Liver (tissue), 3 donors: ENCODE measurements at regions not wholly inside any gene's neighbourhood (a gene's known extent, or its start where the extent isn't known, plus 50 kb on each side); places are given as distances from the start of the nearest gene placed in this dataset.
"Not testable (repeated sequence)": the region's sequence is repeated elsewhere in the genome, so short reads cannot be mapped to it uniquely, and the experiment has no call there.

Experiments
- EGR1 ChIP-seq, 2 donors: IDR thresholded peaks; 2 replicates each; pipeline ENCODE4 v1.6.1; 2016 to 2018; ENCODE audit warnings: antibody characterized with exemption in 2 of 2, low read depth in 2 of 2
- FOXA1 ChIP-seq: IDR thresholded peaks from 2 replicates; pipeline ENCODE4 v1.6.1; 2016; ENCODE audit warnings: antibody characterized with exemption
- RAD21 ChIP-seq, 2 donors: IDR thresholded peaks; 2 replicates each; pipeline ENCODE4 v1.6.1; 2016; ENCODE audit warnings: antibody characterized with exemption in 2 of 2, mild to moderate bottlenecking in 2 of 2
- REST ChIP-seq: IDR thresholded peaks from 2 replicates; pipeline ENCODE4 v1.6.1; 2016; ENCODE audit warnings: antibody characterized with exemption, mild to moderate bottlenecking
- SP1 ChIP-seq: IDR thresholded peaks from 2 replicates; pipeline ENCODE4 v1.6.1; 2018; ENCODE audit warnings: antibody characterized with exemption, mild to moderate bottlenecking
- TAF1 ChIP-seq: conservative IDR thresholded peaks from 2 replicates; pipeline ENCODE4 v1.6.1; 2016; ENCODE audit warnings: antibody characterized with exemption, mild to moderate bottlenecking
- TF ChIP-seq, protein P1 (sequence below): fragments of 150-350 bp; IDR thresholded peaks from 2 replicates; pipeline ENCODE4 v1.5.1; 2017; ENCODE audit warnings: improper control_type of control experiment, low read depth, low read length; ENCODE audit not compliant: missing input control
- donor health status: healthy.
- donor health status: healthy.

DNA sequence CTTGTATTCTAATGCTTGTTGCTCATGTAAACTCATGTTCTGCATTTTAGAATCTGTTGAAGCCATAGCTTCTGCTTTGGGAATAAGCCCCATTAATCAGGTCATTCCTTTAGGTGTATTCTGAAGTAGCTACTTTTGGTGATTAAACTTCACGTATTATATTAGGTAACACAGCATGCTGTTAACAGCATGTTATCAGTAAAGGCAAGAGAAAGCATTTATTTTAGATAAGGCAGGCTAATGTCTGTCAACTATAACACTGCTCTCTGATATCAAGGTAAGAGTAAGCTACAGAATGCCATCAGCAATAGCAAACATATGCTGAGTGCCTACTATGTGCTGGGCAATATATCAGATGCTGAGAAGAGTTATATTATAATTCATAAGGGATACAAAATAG, 726.4 kb downstream of the TTLL7 start:
- TF ChIP-seq RAD21 (IDR thresholded peaks at IDR 0.05); TAF1; REST; SP1; FOXA1; EGR1 (IDR thresholded peaks at IDR 0.05; ENCODE audit: low read depth in 2 of 2): not testable (repeated sequence)
- TF ChIP-seq, protein P1, sequence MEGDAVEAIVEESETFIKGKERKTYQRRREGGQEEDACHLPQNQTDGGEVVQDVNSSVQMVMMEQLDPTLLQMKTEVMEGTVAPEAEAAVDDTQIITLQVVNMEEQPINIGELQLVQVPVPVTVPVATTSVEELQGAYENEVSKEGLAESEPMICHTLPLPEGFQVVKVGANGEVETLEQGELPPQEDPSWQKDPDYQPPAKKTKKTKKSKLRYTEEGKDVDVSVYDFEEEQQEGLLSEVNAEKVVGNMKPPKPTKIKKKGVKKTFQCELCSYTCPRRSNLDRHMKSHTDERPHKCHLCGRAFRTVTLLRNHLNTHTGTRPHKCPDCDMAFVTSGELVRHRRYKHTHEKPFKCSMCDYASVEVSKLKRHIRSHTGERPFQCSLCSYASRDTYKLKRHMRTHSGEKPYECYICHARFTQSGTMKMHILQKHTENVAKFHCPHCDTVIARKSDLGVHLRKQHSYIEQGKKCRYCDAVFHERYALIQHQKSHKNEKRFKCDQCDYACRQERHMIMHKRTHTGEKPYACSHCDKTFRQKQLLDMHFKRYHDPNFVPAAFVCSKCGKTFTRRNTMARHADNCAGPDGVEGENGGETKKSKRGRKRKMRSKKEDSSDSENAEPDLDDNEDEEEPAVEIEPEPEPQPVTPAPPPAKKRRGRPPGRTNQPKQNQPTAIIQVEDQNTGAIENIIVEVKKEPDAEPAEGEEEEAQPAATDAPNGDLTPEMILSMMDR = not testable (repeated sequence)
